ENCODE measurements at regions not wholly inside any gene's neighbourhood (a gene's known extent, or its start where the extent isn't known, plus 50 kb on each side); places are given as distances from the start of the nearest gene placed in this dataset.
A peak's percentile ranks its signal among the peaks of the same experiment; 100 is the strongest.

DNA sequence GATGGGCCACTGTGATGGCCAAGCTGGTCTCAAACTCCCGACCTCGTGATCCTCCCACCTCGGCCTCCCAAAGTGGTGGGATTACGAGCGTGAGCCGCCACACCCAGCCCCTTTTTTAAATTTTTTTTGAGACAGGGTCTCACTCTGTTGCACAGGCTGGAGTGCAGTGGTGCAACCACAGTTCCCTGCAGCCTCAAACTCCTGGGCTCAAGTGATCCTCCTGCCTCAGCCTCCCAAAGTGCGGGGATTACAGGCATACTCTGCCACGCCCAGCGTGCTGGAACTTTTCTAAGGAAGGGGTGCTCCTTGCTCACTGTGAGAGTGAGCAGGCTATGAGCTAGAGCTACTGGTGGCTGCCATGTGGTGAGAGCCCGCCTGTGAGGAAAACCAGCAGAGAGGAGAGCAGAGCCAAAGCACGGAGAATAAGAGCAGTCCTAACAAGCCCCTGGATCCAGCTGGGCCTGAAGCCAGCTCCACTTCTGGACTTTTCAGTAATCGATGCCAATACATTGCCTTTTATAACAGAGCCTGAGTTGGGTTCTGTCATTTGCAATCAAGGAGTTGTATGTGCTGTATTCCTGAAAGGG, 75.5 kb upstream of the UNC5A start:
- H3K36me3 ChIP-seq (replicated peaks in 1 of 2; ENCODE audit: control insufficient read depth in 1 of 2, insufficient read depth in 2 of 2, low read length in 2 of 2), result no peaks in the 10 kb centered on the region
- intact Hi-C loops (cut with micrococcal nuclease; ENCODE audit: unreplicated experiment) (no loop called here), in situ Hi-C loops (cut with HindIII; ENCODE audit: extremely low pct_ligation_motif_present, low pct_unique_long_range_greater_than_20kb) (no loop called here)
- no peak overlapping the region for H2AFZ ChIP-seq (ENCODE audit: low read length)
- H3K27me3 ChIP-seq (ENCODE audit: control insufficient read depth in 1 of 2, insufficient read depth in 2 of 2, low read length in 2 of 2), result peaks cover 6 to 89% of the 10 kb centered on the region in 2 experiments
- no peak overlapping the region for H3K9ac ChIP-seq (ENCODE audit: insufficient read depth, low read depth, low read length)
- TF ChIP-seq FOXK2 (IDR thresholded peaks at IDR 0.05), result no peak
- TF ChIP-seq ZNF329 (CRISPR knock-in tag; IDR thresholded peaks at IDR 0.05; ENCODE audit: low read depth), result peak; percentile 94
- H3K79me2 ChIP-seq (ENCODE audit: insufficient read depth, low read length), result no peaks in the 10 kb centered on the region
- H3K4me2 ChIP-seq (ENCODE audit: low read depth, low read length), result no peak overlapping the region
- no peaks in the 10 kb centered on the region for H4K20me1 ChIP-seq (ENCODE audit: insufficient read depth, low read length)
- WGBS (ENCODE audit: low lambda C conversion rate), result 29% methylated on average over 12 of the region's 12 CpGs
- no peak overlapping the region for H3K27ac ChIP-seq (ENCODE audit: extremely low read length, insufficient read depth, low read length)
- FAIRE-seq (no peak), ATAC-seq (no peak), DNase-seq (ENCODE audit: low spot score) (no peak)
- no peaks in the 10 kb centered on the region for H3K9me3 ChIP-seq (ENCODE audit: low read length)
- POLR2A ChIA-PET, result no interaction called here
- BruUV-seq (replicated peaks), result no TSS peak
- no peak overlapping the region for H3K4me3 ChIP-seq (replicated peaks in 1 of 3; ENCODE audit: insufficient read depth in 1 of 3, low read depth in 2 of 3, low read length in 3 of 3)
- CTCF ChIA-PET (ENCODE audit: low intra/inter-chr PET ratio, low total read pairs), result no interaction called here
- H3K4me1 ChIP-seq (ENCODE audit: insufficient read depth, low read length), result no peaks in the 10 kb centered on the region

DNA sequence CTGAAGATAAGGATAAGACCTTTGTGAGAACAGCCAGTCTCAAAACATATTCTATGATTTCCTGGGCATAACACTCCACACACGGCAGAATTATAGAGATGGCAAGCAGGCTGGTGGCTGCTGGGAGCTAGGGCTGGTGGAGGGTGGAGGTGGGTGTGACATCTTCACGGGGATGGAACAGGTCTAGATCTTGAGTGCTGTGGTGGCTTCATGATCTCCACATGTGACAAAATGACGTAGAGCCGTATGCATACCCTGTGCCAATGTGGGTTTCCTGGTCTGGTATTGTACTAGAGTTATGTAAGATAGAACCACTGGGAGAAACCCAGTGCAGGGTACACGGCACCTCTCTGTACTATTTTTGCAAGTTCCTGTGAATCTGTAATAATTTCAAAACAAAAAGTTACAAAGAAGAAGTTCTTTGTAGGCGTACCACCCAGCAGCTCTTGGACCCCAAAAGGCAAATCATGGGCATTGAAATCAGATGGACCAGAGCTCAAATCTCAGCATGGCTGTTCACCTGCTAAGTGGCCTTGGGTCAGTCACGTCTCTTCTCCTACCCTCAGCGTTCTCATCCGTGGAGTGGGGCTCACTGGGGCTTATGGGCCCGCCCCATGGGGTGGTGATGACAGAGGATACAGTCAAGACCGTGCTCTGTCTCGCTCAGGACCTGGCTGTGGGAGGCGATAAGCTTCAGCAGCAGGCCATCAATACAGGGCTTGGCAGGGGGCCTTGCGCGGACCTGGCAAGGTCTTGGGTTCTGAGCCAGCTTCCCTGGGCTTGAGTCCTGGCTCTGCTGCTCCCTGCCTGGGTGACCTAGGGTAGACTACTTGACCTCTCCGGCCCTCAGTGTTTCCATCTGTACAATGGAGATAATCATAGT, 74.7 kb upstream of the UNC5A start:
- DNase-seq (ENCODE audit: low spot score) (no peak), ATAC-seq (no peak), FAIRE-seq (no peak)
- no peak overlapping the region for H3K4me3 ChIP-seq (replicated peaks in 1 of 3; ENCODE audit: insufficient read depth in 1 of 3, low read depth in 2 of 3, low read length in 3 of 3)
- no peak overlapping the region for H2AFZ ChIP-seq (ENCODE audit: low read length)
- no peaks in the 10 kb centered on the region for H3K4me1 ChIP-seq (ENCODE audit: insufficient read depth, low read length)
- no peak for TF ChIP-seq PAX8 (CRISPR knock-in tag; IDR thresholded peaks at IDR 0.05; ENCODE audit: borderline replicate concordance)
- TF ChIP-seq ZNF629 (CRISPR knock-in tag; conservative IDR thresholded peaks at IDR 0.05), result 0 out of 2 replicates have a peak, but pooled peaks have one; percentile 28
- no peaks in the 10 kb centered on the region for H4K20me1 ChIP-seq (ENCODE audit: insufficient read depth, low read length)
- intact Hi-C loops (cut with micrococcal nuclease; ENCODE audit: unreplicated experiment), result no loop called here
- no TSS peak for BruUV-seq (replicated peaks)
- no peak overlapping the region for H3K27ac ChIP-seq (ENCODE audit: extremely low read length, insufficient read depth, low read length)
- 20% methylated on average over 12 of the region's 16 CpGs for WGBS (ENCODE audit: low lambda C conversion rate)
- H3K4me2 ChIP-seq (ENCODE audit: low read depth, low read length), result no peak overlapping the region
- peaks cover 6 to 89% of the 10 kb centered on the region in 2 experiments for H3K27me3 ChIP-seq (ENCODE audit: control insufficient read depth in 1 of 2, insufficient read depth in 2 of 2, low read length in 2 of 2)
- no peaks in the 10 kb centered on the region for H3K36me3 ChIP-seq (replicated peaks in 1 of 2; ENCODE audit: control insufficient read depth in 1 of 2, insufficient read depth in 2 of 2, low read length in 2 of 2)
- in situ Hi-C loops (cut with HindIII; ENCODE audit: extremely low pct_ligation_motif_present, low pct_unique_long_range_greater_than_20kb), result no loop called here
- ChIA-PET POLR2A (no interaction called here), CTCF (ENCODE audit: low intra/inter-chr PET ratio, low total read pairs) (no interaction called here)
- no peak overlapping the region for H3K9ac ChIP-seq (ENCODE audit: insufficient read depth, low read depth, low read length)
- H3K79me2 ChIP-seq (ENCODE audit: insufficient read depth, low read length), result no peaks in the 10 kb centered on the region
- no peaks in the 10 kb centered on the region for H3K9me3 ChIP-seq (ENCODE audit: low read length)

All from HepG2 (cell line).